ENCODE measurements at regions not wholly inside any gene's neighbourhood (a gene's known extent, or its start where the extent isn't known, plus 50 kb on each side); places are given as distances from the start of the nearest gene placed in this dataset.

GRCh38 chr10:44028384-44029137, 356.3 kb downstream of the CXCL12 start:
- no peaks in the 10 kb centered on the region for H3K9me3 ChIP-seq (ENCODE audit: insufficient read depth, low read length, severe bottlenecking)
- H3K4me1 ChIP-seq (ENCODE audit: insufficient read depth, low read length): no peaks in the 10 kb centered on the region
- ATAC-seq (ENCODE audit: insufficient read depth, low read depth) (no peak), DNase-seq (no peak)
- no peak overlapping the region for H3K9ac ChIP-seq (ENCODE audit: low read depth, low read length)
- H3K4me3 ChIP-seq (ENCODE audit: low read depth in 1 of 2, low read length in 2 of 2): no peak overlapping the region
- no peak overlapping the region for H3K4me2 ChIP-seq (ENCODE audit: insufficient read depth, low read length)
- no peak overlapping the region for H2AFZ ChIP-seq (ENCODE audit: low read depth, low read length)
- H3K27ac ChIP-seq (ENCODE audit: low read length): no peak overlapping the region
- H3K36me3 ChIP-seq (ENCODE audit: insufficient read depth, low read length): no peaks in the 10 kb centered on the region
- H3K27me3 ChIP-seq (ENCODE audit: insufficient read depth, low read length, poor library complexity): peaks cover 5% of the 10 kb centered on the region
- TF ChIP-seq, protein P1, sequence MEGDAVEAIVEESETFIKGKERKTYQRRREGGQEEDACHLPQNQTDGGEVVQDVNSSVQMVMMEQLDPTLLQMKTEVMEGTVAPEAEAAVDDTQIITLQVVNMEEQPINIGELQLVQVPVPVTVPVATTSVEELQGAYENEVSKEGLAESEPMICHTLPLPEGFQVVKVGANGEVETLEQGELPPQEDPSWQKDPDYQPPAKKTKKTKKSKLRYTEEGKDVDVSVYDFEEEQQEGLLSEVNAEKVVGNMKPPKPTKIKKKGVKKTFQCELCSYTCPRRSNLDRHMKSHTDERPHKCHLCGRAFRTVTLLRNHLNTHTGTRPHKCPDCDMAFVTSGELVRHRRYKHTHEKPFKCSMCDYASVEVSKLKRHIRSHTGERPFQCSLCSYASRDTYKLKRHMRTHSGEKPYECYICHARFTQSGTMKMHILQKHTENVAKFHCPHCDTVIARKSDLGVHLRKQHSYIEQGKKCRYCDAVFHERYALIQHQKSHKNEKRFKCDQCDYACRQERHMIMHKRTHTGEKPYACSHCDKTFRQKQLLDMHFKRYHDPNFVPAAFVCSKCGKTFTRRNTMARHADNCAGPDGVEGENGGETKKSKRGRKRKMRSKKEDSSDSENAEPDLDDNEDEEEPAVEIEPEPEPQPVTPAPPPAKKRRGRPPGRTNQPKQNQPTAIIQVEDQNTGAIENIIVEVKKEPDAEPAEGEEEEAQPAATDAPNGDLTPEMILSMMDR (IDR thresholded peaks at IDR 0.05; ENCODE audit: borderline replicate concordance, extremely low read depth, low read length, poor library complexity, severe bottlenecking): no peak
- H4K20me1 ChIP-seq (ENCODE audit: insufficient read depth, low read length): no peaks in the 10 kb centered on the region
- no peaks in the 10 kb centered on the region for H3K79me2 ChIP-seq (ENCODE audit: insufficient read depth, low read length)

- ATAC-seq (ENCODE audit: insufficient read depth, low read depth) (no peak), DNase-seq (no peak)
- Histone ChIP-seq H3K27ac (ENCODE audit: low read length) (no peak overlapping the region), H3K36me3 (ENCODE audit: insufficient read depth, low read length) (no peaks in the 10 kb centered on the region), H3K9ac (ENCODE audit: low read depth, low read length) (no peak overlapping the region), H3K9me3 (ENCODE audit: insufficient read depth, low read length, severe bottlenecking) (no peaks in the 10 kb centered on the region), H3K4me1 (ENCODE audit: insufficient read depth, low read length) (no peaks in the 10 kb centered on the region), H3K79me2 (ENCODE audit: insufficient read depth, low read length) (no peaks in the 10 kb centered on the region), H4K20me1 (ENCODE audit: insufficient read depth, low read length) (no peaks in the 10 kb centered on the region), H3K4me2 (ENCODE audit: insufficient read depth, low read length) (no peak overlapping the region), H2AFZ (ENCODE audit: low read depth, low read length) (no peak overlapping the region), H3K27me3 (ENCODE audit: insufficient read depth, low read length, poor library complexity) (peaks cover 2% of the 10 kb centered on the region), H3K4me3 (ENCODE audit: low read depth in 1 of 2, low read length in 2 of 2) (no peak overlapping the region)
- no peak for TF ChIP-seq EZH2 (IDR thresholded peaks at IDR 0.05; ENCODE audit: borderline replicate concordance, low read depth, low read length, severe bottlenecking)
- TF ChIP-seq, protein P1 (IDR thresholded peaks at IDR 0.05; ENCODE audit: borderline replicate concordance, extremely low read depth, low read length, poor library complexity, severe bottlenecking): no peak
These were observed 360.4 kb downstream of the CXCL12 start for GRCh38 chr10:44024356-44025116.

DNA sequence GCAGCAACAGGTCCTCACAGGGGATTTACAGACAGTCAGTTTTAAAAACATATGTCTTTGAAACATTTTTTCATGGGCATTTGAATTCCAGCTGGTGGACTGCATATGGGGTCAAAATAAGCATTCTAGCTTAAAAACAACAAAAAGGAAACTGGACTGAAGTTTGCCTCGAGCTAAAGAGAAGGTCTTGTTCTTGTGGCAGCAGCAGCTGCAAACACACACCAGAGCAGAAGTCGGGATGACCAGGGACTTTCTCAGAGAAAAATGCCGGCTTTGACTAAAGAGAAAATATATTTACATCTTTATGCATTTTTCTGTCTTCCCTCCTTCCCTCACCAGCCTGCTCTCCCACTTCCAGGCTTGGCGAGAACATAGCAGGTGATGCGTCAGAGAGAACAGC, 361.4 kb downstream of the CXCL12 start:
- TF ChIP-seq, protein P1 (IDR thresholded peaks at IDR 0.05; ENCODE audit: borderline replicate concordance, extremely low read depth, low read length, poor library complexity, severe bottlenecking): no peak
- TF ChIP-seq EZH2 (IDR thresholded peaks at IDR 0.05; ENCODE audit: borderline replicate concordance, low read depth, low read length, severe bottlenecking): no peak
- no peak for ATAC-seq (ENCODE audit: insufficient read depth, low read depth)

More for the DNA sequence above, 361.4 kb downstream of the CXCL12 start:
- no peaks in the 10 kb centered on the region for H3K4me1 ChIP-seq (ENCODE audit: insufficient read depth, low read length)
- H3K4me2 ChIP-seq (ENCODE audit: insufficient read depth, low read length): no peak overlapping the region
- no peaks in the 10 kb centered on the region for H4K20me1 ChIP-seq (ENCODE audit: insufficient read depth, low read length)
- H3K4me3 ChIP-seq (ENCODE audit: low read depth in 1 of 2, low read length in 2 of 2): no peak overlapping the region
- no peaks in the 10 kb centered on the region for H3K9me3 ChIP-seq (ENCODE audit: insufficient read depth, low read length, severe bottlenecking)
- no peak overlapping the region for H2AFZ ChIP-seq (ENCODE audit: low read depth, low read length)
- no peak for DNase-seq
- no peaks in the 10 kb centered on the region for H3K36me3 ChIP-seq (ENCODE audit: insufficient read depth, low read length)
- no peaks in the 10 kb centered on the region for H3K79me2 ChIP-seq (ENCODE audit: insufficient read depth, low read length)
- H3K9ac ChIP-seq (ENCODE audit: low read depth, low read length): no peak overlapping the region
- no peak overlapping the region for H3K27ac ChIP-seq (ENCODE audit: low read length)
- peaks cover 2% of the 10 kb centered on the region for H3K27me3 ChIP-seq (ENCODE audit: insufficient read depth, low read length, poor library complexity)
